T1000 (cell line): ENCODE measurements at regions not wholly inside any gene's neighbourhood (a gene's known extent, or its start where the extent isn't known, plus 50 kb on each side); places are given as distances from the start of the nearest gene placed in this dataset.

Source experiments
- DNase-seq: peaks from one replicate; lab custom pipeline; 2025; ENCODE audit warnings: mixed read lengths; lab: John Stamatoyannopoulos, UW

GRCh38 chr4:20598626-20599025, 101.6 kb upstream of the PACRGL start:
- DNase-seq = no peak

- no peak for DNase-seq
Observed at GRCh38 chr4:20603671-20604313, 96.5 kb upstream of the PACRGL start.

GRCh38 chr4:20612313-20612712, 87.9 kb upstream of the PACRGL start:
- DNase-seq = no peak

- no peak for DNase-seq
Observed at GRCh38 chr4:20614816-20615215, 85.4 kb upstream of the PACRGL start.

GRCh38 chr4:20615486-20616260, 84.6 kb upstream of the PACRGL start:
- no peak for DNase-seq

GRCh38 chr4:20616313-20616712, 83.9 kb upstream of the PACRGL start:
- DNase-seq = no peak

- no peak for DNase-seq
Observed at GRCh38 chr4:20616848-20617247, 83.4 kb upstream of the PACRGL start.

- no peak for DNase-seq
Observed at GRCh38 chr4:20617678-20618396, 82.4 kb upstream of the PACRGL start.

- DNase-seq = no peak
Observed at GRCh38 chr4:20618731-20619130, 81.5 kb upstream of the PACRGL start.

- no peak for DNase-seq
Observed at GRCh38 chr4:20621476-20621875, 78.8 kb upstream of the PACRGL start.

- DNase-seq = no peak
Observed at GRCh38 chr4:20622701-20623100, 77.6 kb upstream of the PACRGL start.

- no peak for DNase-seq
Observed at GRCh38 chr4:20623939-20624338, 76.3 kb upstream of the PACRGL start.

GRCh38 chr4:20624793-20625374, 75.4 kb upstream of the PACRGL start:
- DNase-seq = no peak

- DNase-seq = no peak
Observed at GRCh38 chr4:20625426-20625825, 74.8 kb upstream of the PACRGL start.

- DNase-seq = no peak
Observed at GRCh38 chr4:20626326-20627005, 73.8 kb upstream of the PACRGL start.

- DNase-seq = no peak
Observed at GRCh38 chr4:20627866-20628265, 72.4 kb upstream of the PACRGL start.

- no peak for DNase-seq
Observed at GRCh38 chr4:20629186-20630106, 70.8 kb upstream of the PACRGL start.

- DNase-seq = no peak
Observed at GRCh38 chr4:20638825-20639224, 61.4 kb upstream of the PACRGL start.

- no peak for DNase-seq
Observed at GRCh38 chr4:20639346-20639745, 60.9 kb upstream of the PACRGL start.

- no peak for DNase-seq
Observed at GRCh38 chr4:20640989-20641388, 59.3 kb upstream of the PACRGL start.

- DNase-seq = no peak
Observed at GRCh38 chr4:20641976-20642375, 58.3 kb upstream of the PACRGL start.
